Activated CD4-positive, alpha-beta T cell treated with anti-CD3 and anti-CD28 coated beads, Interleukin-2, Interleukin-6, amounts not matched to agents 100 ng/mL and 50 ng/mL, durations not matched to agents 16 hours and 8 hours (primary cell): ENCODE measurements at regions not wholly inside any gene's neighbourhood (a gene's known extent, or its start where the extent isn't known, plus 50 kb on each side); places are given as distances from the start of the nearest gene placed in this dataset.
"Not testable (repeated sequence)": the region's sequence is repeated elsewhere in the genome, so short reads cannot be mapped to it uniquely, and the experiment has no call there.

Experiments
- DNase-seq: peaks from one replicate; pipeline ENCODE4 v3.0.0-alpha.2; 2020

DNA sequence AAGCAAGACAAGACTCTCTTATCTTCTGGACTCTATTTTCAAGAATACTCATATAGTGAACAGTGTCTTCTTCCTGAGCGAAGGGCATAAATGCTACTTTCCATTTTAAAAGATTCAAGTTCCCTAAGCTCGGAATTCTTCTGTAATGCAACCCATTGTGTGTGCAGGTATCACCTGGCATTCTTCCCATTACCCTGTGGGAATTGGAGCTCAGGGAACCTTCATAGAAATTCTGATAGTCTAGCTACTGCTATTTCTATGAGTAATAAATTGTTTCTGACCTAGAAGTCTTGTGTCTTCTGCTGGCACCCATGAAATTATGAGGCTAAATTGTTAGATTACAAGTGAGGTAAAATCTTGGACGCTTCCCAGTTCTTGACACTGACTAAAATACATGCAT is 324.1 kb upstream of the DIPK2B start:
- DNase-seq = no peak

DNA sequence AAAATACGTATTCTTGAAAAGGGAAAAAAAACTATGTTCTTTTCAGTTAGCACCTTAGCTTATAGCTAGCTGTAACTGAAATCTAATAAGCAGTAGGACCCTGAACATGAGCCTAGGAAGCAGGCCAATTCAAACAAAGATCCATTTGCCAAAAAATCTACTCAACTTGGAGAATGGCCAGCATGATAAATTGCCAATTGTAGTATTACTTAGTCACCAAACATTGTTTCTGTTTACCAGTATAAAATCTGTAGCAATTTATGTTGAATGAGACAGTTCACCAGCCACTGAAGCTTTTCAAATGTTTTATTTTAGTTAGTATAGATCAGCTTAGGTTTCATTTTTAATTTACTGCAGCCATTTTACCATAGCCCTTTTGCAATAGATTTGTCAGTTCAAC is 323.6 kb upstream of the DIPK2B start:
- no peak for DNase-seq

DNA sequence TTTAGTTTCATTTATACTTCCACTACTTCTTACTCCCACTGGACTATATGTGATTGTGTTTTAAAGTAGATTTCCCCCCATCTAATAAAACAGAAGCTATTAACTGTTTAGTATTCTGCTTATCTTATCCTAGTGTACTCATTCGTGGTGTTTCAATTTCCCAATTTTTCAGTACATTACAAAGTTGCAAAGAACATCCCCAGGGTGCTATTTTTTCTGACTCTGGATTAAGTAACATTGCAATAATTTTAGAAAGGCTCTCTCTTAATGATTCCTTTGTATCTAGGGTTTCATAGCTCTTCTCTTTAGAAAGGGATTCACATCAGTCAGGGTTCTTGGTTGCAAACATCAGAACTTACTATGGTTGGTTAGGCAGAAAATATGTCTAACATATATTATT is 317.9 kb upstream of the DIPK2B start:
- DNase-seq = no peak

DNA sequence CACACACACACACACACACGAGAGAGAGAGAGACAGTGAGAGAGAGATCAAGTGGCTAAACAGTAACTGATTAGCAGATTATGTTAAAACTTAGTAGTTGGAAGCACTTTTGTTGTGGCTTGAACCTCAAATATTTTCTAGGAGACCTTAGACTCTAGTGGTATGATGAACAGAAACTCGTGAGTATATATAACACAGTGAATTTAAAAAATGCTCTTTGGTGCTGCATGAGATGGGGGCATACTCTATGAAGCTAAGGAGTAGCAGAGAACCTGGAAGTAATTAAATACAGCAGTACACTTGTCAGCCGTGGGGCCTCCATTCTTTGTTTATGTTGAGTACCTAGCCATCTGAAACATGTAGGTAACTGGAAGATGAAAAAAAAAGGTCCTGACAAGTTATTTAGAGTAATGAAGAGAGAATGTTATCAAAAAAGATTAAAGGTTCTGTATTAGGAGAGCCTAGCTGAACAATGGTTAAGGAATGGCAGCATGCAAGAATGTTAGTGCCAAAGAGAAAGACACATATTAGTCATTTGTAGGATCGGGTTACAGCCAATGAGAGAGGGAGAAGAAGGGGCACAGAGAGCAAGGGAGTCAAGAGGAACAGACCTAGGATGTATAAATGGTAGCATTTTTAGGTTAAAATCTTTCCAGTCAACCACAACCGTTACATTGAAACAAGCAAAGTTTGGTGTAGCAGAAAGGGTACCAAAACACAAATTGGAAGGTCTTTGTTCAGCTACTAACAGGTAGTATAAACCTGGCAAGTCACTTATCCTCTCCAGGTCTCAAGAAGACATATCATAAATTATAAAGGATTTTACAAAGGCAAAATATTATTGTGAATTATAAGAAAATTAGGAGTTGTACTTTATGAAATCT is 316.7 kb upstream of the DIPK2B start:
- no peak for DNase-seq

DNA sequence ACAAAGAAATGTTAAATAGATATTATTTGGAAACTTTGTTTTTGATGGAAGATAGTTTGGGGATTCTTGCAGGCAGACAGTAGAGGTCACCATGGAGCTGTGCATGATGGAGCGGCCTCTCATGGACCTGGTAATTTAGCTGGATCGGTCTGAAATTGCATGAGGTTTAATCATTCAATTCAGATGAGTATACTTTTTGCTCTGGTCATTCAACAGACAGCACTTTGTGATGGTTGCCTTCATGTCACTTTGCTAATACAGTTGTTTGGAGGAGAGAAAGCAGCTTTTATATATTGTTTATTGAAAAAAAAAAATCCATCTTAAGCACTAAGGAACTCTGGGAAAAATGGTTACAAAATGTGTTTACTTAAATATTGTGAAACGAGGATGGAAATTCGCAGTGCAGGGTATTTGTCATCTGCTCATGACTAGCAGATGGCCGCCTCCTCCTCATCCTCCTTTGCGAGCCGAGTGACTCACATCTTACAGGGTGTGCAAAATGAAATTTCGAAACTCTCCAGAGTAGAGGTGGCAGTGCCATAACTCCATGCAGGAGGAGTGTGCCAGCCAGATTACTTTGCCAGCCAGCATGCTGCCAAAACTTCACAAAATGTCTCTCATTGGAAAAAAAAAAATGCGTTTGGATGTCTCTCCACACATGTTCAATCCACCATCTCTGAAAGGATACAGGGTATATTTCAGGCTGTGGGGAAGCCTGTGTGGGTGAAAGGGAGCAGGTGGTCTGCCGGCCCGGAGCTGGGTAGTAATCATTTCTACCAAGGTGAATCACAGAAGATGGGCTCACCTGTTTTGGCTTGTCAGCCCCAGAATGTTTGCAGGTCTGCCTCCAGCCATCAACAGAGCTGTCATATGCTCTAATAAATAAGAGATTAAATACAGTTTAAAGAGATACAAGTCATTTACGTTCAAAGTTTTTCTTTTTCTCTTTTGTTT is 314.9 kb upstream of the DIPK2B start:
- DNase-seq = peak; percentile 62

DNA sequence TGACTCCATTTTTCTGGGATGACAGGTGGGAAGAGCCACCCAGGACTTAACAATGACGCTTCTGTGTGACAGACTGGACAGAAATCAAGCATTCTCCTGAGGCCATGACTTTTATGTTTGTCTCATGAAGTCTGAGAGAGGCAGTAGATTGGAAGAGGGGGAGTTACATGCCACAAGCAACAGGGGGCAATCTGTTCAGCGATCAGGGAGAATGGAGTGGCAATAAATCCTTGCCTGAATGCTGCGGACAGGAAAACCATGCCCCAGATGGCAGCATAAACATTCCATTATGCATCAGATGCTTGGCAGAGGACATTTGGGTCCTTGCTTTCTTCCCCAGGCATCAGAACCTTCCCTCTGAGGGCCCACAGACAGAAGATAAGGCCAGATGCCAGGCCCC is 312.4 kb upstream of the DIPK2B start:
- DNase-seq = no peak

DNA sequence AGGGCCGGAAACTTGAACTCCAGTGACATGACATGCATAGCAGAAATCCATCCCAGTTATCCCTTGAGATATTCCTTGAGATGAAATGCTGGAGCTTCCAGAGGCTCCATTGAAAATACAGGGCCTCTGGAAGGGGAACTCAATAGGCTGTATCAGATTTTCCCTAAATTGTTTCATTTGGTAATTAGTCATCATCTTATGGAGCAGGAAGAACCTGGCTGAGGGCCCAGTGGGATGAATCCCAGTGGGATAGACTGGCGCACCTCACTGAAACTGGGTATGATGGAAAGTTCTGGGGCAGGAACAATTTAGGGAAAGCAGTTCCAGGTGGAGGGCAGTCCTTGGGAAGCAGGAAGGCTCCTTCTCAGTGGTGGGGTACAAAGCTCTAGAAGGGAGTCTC is 307.8 kb upstream of the DIPK2B start:
- DNase-seq = no peak

DNA sequence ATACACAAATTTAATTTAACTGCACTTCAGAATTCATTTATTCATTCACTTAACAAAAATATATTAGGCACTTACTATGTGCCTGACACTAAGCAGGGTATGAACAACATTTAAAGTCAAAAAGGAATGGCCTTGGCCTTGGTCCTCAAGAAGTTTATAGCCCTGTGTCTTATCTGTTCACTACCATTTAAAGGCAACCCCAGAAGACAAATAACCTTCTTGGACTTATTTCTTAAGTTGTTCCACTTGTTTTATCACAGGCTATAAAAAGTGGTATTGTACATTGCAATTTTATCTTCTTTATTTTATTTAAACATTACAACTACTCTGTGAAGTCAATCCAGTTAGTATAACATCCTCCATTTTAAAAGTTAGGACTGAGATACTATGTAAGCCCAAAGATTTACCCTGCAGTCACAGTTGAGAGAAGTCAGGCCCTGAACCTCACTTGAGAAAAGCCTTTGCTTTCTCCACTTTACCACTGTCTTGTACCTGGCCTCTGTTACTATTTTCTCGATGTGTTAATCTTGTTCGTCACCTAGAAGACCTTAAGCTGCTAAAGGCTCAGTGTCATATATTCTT is 305.6 kb upstream of the DIPK2B start:
- DNase-seq = no peak

DNA sequence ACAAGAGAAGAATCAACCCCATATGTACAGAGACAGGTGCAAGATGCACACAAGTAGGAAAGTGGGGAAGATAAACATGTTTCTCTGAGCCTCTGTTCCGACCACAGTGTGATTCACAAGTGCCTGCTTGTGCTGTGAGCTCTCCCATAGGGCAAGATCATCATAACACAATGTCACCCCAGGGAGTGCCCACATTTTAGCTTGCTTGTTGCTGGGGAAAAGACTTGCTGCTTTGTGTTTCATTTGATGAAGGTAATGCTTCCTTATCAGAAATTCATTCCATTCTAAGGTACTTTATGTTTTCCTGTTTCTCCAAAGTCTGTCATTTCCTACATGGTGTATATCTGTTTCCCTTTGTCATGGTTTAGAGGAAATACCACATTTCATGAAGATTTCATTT is 304.5 kb upstream of the DIPK2B start:
- no peak for DNase-seq

DNA sequence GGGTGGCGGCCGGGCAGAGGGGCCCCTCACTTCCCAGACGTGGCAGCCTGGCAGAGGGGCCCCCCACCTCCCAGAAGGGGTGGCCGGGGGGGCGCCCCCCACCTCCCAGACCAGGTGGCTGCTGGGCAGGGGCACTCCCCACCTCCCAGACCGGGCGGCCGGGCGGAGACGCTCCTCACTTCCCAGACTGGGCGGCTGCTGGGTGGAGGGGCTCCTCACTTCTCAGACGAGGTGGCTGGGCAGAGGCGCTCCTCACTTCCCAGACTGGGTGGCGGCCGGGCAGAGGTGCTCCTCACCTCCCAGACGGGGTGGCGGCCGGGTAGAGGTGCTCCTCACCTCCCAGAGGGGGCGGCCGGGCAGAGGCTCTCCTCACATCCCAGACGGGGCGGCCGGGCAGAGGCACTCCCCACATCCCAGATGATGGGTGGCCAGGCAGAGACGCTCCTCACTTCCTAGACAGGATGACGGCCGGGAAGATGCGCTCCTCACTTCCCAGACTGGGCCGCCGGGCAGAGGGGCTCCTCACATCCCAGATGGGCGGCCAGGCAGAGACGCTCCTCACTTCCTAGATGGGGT is 303.2 kb upstream of the DIPK2B start:
- not testable (repeated sequence) for DNase-seq

DNA sequence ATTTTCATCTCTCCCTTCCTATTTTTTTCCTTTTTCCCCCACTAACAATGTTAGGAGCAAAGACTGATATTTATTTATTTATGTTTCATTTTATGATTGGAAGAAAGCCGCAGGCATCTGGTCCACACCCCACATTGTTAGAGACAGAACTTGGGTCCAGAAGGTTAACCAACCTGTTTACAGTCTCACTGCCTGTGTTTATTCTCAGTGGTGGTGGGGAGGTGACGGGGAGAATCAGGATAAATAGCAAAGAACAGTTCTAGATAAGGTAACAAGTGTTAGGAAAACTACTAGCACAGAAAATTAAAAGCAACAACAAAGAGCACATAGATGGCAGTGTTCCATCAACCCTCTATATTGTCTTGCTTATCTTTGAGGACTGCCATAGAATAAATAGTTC is 301.7 kb upstream of the DIPK2B start:
- no peak for DNase-seq

DNA sequence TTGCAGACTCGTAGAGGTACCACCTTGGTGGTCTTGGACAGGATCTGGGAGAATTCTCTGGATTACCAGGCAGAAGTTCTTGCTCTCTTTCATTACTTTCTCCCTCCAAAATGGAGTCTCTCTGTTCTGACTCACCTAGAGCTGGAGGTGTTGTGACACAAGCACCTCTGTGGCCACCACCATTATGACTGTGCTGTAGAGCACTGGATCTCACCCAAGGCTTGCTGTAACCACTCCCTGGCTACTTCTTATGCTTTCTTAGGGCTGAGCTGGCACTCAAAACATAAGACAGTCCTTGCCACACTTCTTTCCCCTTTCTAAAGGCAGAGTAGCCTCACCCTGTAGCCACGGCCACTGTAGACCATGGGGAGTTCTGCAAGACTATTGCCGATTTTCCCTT is 296.6 kb upstream of the DIPK2B start:
- no peak for DNase-seq

DNA sequence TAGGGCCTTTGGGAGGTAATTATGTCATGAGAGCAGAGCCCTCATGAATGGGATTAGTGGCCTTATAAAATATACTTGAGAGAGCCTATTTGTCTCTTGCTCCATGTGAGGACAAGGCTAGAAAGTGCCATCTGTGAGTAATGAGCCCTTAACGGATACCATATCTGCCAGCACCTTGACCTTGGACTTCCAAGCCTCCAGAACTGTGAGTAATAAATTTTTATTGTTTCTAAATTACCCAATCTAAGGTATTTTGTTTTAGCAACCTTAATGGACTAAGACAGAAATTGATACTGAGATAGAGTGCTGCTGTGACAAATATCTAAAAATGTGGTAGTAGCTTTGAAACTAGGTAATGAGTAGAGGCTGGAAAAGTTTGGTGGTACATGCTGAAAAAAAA is 285.0 kb upstream of the DIPK2B start:
- no peak for DNase-seq

DNA sequence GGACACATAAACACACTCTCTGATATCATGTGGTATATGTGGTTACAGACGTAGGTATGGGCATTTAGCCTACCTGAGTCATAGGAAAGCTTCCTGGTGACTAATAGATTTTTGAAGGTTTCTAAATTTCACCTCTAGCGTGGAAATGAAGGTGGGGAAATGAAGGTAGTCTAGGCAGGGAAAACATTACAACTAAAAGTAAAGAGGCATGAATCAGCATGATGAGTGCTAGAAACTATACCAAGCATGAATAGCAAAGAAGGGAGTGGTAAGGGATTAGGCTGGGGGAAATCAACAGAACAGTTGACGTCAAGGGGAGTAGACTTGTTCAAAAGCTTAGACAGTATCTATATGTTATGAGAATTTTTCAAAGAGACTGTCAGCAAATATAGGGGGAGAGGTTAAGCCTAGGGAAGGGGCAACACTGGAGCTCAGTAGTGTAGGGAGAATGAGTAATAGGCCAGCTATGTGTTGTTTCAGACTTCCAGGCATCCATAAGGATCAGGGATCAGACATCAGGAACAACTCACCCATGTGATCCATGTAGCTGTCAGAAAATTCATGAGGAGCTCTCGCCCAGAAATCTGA is 279.3 kb upstream of the DIPK2B start:
- no peak for DNase-seq

DNA sequence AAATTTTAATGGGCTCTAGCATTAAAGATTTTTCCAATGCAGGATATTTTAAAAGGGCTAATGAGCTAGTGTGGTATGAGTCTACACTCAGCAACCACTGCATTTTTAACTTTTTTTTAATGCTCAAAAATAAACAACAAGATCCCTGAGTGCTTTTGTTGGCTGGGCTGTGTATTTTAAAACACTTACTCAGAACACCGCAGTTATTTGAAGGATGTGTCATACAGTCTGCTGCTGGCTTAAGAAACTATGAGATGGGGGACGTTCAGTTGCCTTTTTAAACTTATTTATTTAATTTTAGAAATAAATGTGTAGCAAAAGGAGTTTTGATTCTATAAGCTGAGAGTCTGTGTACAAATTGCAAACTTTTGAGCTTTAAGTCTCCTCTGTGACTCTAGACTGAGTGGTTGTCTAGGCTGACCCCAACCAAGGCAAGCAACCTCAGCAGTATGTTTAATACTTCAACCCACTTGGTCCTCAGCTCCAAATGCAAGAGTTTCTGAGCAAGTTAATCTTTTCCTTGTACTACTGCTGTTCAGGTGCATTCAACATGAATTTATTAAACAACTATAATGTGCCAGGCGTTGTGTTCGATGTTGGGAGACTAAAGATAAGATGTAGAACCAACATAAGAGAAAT is 278.6 kb upstream of the DIPK2B start:
- DNase-seq = no peak

DNA sequence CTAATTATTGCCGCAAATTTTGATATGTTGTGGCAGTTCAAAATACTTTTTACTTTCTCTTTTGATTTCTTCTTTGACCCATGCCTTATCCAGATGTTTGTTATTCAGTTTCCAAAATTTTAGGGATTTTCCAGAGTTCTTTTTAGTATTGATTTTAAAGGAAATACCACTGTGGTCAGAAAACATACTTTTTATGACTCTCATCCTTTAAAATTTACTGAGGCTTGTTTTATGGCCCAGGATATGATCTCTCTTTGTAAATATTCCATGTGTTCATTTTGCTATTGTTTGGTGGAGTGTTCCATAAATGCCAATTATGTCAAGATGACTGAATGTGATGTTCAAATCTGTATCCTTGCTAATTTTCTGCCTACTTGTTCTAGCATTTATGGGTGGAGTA is 272.3 kb upstream of the DIPK2B start:
- no peak for DNase-seq

DNA sequence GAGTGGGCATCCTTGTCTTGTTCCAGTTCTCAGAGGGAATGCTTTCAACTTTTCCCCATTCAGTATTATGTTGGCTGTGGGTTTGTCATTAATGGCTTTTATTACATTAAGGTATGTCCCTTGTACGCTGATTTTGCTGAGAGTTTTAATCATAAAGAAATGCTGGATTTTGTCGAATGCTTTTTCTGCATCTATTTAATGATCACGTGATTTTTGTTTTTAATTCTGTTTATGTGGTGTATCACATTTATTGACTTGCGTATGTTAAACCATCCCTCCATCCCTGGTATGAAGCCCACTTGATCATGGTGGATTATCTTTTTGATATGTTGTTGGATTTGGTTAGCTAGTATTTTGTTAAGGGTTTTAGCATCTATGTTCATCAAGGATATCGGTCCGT is 266.9 kb upstream of the DIPK2B start:
- not testable (repeated sequence) for DNase-seq

DNA sequence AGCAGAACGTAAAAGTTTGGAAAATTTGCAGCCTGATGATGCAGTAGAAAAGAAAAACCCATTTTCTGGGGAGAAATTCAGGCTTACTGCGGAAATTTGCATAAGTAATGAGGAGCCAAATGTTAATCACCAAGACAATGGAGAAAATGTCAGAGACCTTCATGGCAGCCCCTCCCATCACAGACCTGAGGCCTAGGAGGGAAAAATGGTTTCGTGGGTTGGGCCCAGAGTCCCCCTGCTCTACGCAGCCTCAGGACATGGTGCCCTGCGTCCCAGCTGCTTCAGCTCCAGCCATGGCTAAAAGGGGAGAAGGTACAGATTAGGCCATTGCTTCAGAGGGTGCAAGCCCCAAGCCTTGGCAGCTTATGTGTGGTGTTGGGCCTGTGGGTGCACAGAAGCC is 255.1 kb upstream of the DIPK2B start:
- not testable (repeated sequence) for DNase-seq

DNA sequence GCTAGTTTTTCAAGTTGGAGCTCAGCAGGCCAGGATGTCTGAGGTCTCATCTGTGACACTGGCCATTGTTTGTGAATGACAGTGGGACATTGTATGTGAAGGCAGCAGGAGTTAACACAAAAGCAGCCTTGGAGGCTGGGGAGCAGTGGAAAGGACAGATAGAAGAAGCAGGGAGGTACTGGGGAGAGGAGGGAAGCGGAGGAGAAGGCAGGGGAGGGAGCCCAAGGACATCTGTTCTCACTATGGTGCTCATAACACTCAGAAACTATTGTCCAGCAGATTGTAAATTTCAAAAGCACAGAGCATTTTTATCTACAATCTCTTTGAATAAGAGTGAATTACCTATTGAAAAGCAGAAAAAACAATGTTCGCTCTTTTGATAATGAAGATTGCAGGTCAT is 253.6 kb upstream of the DIPK2B start:
- no peak for DNase-seq

DNA sequence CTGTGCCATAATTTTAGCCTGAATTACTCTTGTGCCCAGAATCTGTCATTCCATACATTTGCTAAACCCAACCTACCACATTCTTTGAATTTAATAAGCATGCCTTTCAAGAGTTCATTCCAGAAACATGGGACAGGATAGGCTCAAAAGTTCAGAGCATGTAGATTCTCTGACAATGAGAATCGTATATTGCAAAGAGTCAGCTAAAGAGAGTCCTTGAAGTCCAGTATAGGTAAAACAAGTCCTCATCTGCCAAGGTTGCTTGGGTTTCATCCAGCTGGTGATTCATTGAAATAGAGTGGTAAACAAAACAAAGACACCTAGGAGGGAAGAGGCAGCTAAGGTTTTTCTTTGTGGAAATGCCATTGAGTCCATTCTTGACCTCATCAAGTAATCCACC is 249.3 kb upstream of the DIPK2B start:
- DNase-seq = no peak

DNA sequence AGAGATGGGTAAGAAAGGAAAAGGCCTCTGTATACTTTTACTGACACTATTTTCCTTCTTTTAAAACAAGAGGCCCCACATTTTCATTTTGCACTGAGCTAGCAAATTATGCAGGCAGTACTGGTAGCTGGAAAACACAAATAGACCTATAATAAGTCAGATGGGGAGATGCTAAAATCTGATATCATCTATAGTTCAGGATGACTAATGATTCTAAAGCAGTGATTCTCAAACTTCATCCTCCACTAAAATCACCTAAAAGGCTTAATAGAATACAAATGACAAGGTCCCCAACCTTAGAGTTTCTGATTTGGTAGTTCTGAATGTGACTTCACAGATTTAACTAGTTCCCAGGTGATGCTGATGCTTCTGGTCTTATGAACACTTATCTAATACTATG is 247.3 kb upstream of the DIPK2B start:
- DNase-seq = no peak

DNA sequence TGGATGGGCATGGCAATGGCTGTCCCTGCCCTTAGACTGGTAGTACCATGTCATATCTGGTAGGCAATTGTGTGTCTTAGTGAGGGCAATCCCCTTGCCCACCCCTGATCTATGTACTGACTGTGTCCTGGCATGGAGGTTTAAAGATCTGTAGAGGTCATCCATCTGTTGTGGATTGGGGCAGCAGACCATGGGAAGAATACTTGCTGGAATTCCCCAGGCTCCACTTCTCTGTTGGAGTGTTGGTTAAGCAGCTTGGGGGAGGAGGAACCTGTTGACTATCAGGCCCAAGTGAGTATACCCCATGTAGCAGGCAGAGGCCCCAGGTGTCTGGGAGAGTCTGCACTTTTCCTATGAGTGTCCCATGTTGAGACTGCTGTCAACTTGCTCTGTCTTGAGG is 246.7 kb upstream of the DIPK2B start:
- DNase-seq = no peak
